Esophagus muscularis mucosa (tissue), 4 donors: ENCODE measurements at regions not wholly inside any gene's neighbourhood (a gene's known extent, or its start where the extent isn't known, plus 50 kb on each side); places are given as distances from the start of the nearest gene placed in this dataset.

Experiments used
- DNase-seq: peaks from one replicate; pipeline ENCODE4 v3.0.0-alpha.2; 2017; ENCODE audit errors: extremely low spot score
- H3K27ac ChIP-seq, 4 donors: fragments of 200-600 bp; sonication (generic); replicated peaks in 1 of 4; 1 replicate in 3 of 4; 2 replicates in 1 of 4; pipeline ENCODE4 v1.5.1; 2016 to 2019; ENCODE audit warnings: mild to moderate bottlenecking in 1 of 4
- H3K27me3 ChIP-seq, 4 donors: fragments of 200-600 bp; sonication (generic); one replicate each; pipeline versions ENCODE4 v1.5.1 to v1.6.0; 2016 to 2019
- H3K36me3 ChIP-seq, 4 donors: fragments of 200-600 bp; sonication (generic); one replicate each; pipeline ENCODE4 v1.5.1; 2016 to 2019
- H3K4me1 ChIP-seq, 4 donors: fragments of 200-600 bp; sonication (generic); one replicate each; pipeline ENCODE4 v1.5.1; 2016 to 2019
- H3K4me3 ChIP-seq, 4 donors: fragments of 200-600 bp; sonication (generic); 1 replicate in 2 of 4; 2 replicates in 2 of 4; pipeline ENCODE4 v1.5.1; 2016 to 2019; ENCODE audit warnings: mild to moderate bottlenecking in 4 of 4, moderate library complexity in 1 of 4
- H3K9me3 ChIP-seq, 4 donors: fragments of 200-600 bp; sonication (generic); 1 replicate in 3 of 4; 2 replicates in 1 of 4; pipeline ENCODE4 v1.5.1; 2016 to 2019
- CTCF ChIP-seq, 3 experiments: fragments of 200-600 bp in 2 of 3; fragments of 450-650 bp in 1 of 3; sonication (generic) in 2 of 3; IDR thresholded peaks; one replicate each; pipeline ENCODE4 v1.5.1; 2017 to 2019; ENCODE audit warnings: antibody characterized with exemption in 3 of 3, mild to moderate bottlenecking in 2 of 3, moderate library complexity in 1 of 3
- EP300 ChIP-seq: sonication (generic); formaldehyde crosslinking; IDR thresholded peaks from one replicate; pipeline ENCODE4 v1.6.1; 2017; ENCODE audit warnings: antibody characterized with exemption
- POLR2A ChIP-seq: fragments of 450-650 bp; IDR thresholded peaks from one replicate; pipeline ENCODE4 v1.6.1; 2017; ENCODE audit warnings: antibody characterized with exemption, moderate library complexity, mild to moderate bottlenecking, low read depth
- POLR2AphosphoS5 ChIP-seq, 2 donors: sonication (generic); formaldehyde crosslinking; IDR thresholded peaks; one replicate each; pipeline ENCODE4 v1.6.1; 2017; ENCODE audit warnings: antibody characterized with exemption in 2 of 2
- WGBS: methylation state at CpG from one replicate; pipeline ENCODE4 v1.1.5; 2018; 5-methylcytosine and 5-hydroxymethylcytosine counted together
- intact Hi-C: fragments of 100-400 bp; cut with DNase I; formaldehyde crosslinking; loops from one replicate; pipeline ENCODE4 v1.15.1; 2023

GRCh38 chr18:37675699-37676098 is 110.1 kb upstream of the CELF4 start:
- Histone ChIP-seq H3K27ac (no peak overlapping the region), H3K27me3 (no peaks in the 10 kb centered on the region), H3K36me3 (no peaks in the 10 kb centered on the region), H3K4me1 (no peaks in the 10 kb centered on the region), H3K4me3 (no peak overlapping the region), H3K9me3 (peaks cover 0 to 9% (median 4%) of the 10 kb centered on the region in 4 donors)
- WGBS = 88% methylated on average over 1 of the region's 1 CpG
- intact Hi-C loops = no loop called here
- DNase-seq = no peak
- TF ChIP-seq CTCF (IDR thresholded peaks at IDR 0.05) = no peak
- TF ChIP-seq EP300 = no peak
- TF ChIP-seq POLR2A = no peak
- no peak for TF ChIP-seq POLR2AphosphoS5 (IDR thresholded peaks at IDR 0.05)

- intact Hi-C loops = no loop called here
- peaks cover 0 to 9% (median 4%) of the 10 kb centered on the region in 4 donors for H3K9me3 ChIP-seq
- no peak overlapping the region for H3K27ac ChIP-seq
- no peak overlapping the region for H3K4me3 ChIP-seq
- no peaks in the 10 kb centered on the region for H3K27me3 ChIP-seq
- no peaks in the 10 kb centered on the region for H3K4me1 ChIP-seq
- 81% methylated on average over 4 of the region's 4 CpGs for WGBS
- DNase-seq = no peak
- TF ChIP-seq POLR2AphosphoS5 (IDR thresholded peaks at IDR 0.05) = no peak
- no peak for TF ChIP-seq CTCF (IDR thresholded peaks at IDR 0.05)
- no peak for TF ChIP-seq POLR2A
- no peak for TF ChIP-seq EP300
- no peaks in the 10 kb centered on the region for H3K36me3 ChIP-seq
Measured at GRCh38 chr18:37674570-37674969, 109.0 kb upstream of the CELF4 start.

GRCh38 chr18:37673671-37674070 is 108.1 kb upstream of the CELF4 start:
- 39% methylated on average over 9 of the region's 9 CpGs for WGBS
- peaks cover 0 to 9% (median 4%) of the 10 kb centered on the region in 4 donors for H3K9me3 ChIP-seq
- H3K27me3 ChIP-seq = no peaks in the 10 kb centered on the region
- no peak for TF ChIP-seq POLR2A
- TF ChIP-seq CTCF (IDR thresholded peaks at IDR 0.05) = no peak
- no peak for TF ChIP-seq EP300
- no peak for TF ChIP-seq POLR2AphosphoS5 (IDR thresholded peaks at IDR 0.05)
- intact Hi-C loops = no loop called here
- H3K4me1 ChIP-seq = no peaks in the 10 kb centered on the region
- H3K27ac ChIP-seq = no peak overlapping the region
- no peak for DNase-seq
- no peaks in the 10 kb centered on the region for H3K36me3 ChIP-seq
- H3K4me3 ChIP-seq = no peak overlapping the region

- H3K27ac ChIP-seq = no peak overlapping the region
- intact Hi-C loops = no loop called here
- 37% methylated on average over 3 of the region's 3 CpGs for WGBS
- peak; percentile 53 for DNase-seq
- H3K36me3 ChIP-seq = no peaks in the 10 kb centered on the region
- no peaks in the 10 kb centered on the region for H3K4me1 ChIP-seq
- peaks cover 0 to 9% (median 4%) of the 10 kb centered on the region in 4 donors for H3K9me3 ChIP-seq
- no peaks in the 10 kb centered on the region for H3K27me3 ChIP-seq
- H3K4me3 ChIP-seq = no peak overlapping the region
- no peak for TF ChIP-seq POLR2A
- no peak for TF ChIP-seq CTCF (IDR thresholded peaks at IDR 0.05)
- TF ChIP-seq POLR2AphosphoS5 (IDR thresholded peaks at IDR 0.05) = no peak
- no peak for TF ChIP-seq EP300
Measured at GRCh38 chr18:37672932-37673595, 107.5 kb upstream of the CELF4 start.

GRCh38 chr18:37672001-37672400 is 106.4 kb upstream of the CELF4 start:
- Histone ChIP-seq H3K9me3 (peaks cover 0 to 9% (median 4%) of the 10 kb centered on the region in 4 donors), H3K36me3 (no peaks in the 10 kb centered on the region), H3K4me1 (no peaks in the 10 kb centered on the region), H3K27me3 (no peaks in the 10 kb centered on the region), H3K27ac (no peak overlapping the region), H3K4me3 (no peak overlapping the region)
- intact Hi-C loops = no loop called here
- TF ChIP-seq CTCF (IDR thresholded peaks at IDR 0.05) (no peak), POLR2AphosphoS5 (IDR thresholded peaks at IDR 0.05) (no peak)
- 81% methylated on average over 2 of the region's 2 CpGs for WGBS
- no peak for DNase-seq
